Central memory CD8-positive, alpha-beta T cell (primary cell): ENCODE measurements at regions not wholly inside any gene's neighbourhood (a gene's known extent, or its start where the extent isn't known, plus 50 kb on each side); places are given as distances from the start of the nearest gene placed in this dataset.
"Not testable (repeated sequence)": the region's sequence is repeated elsewhere in the genome, so short reads cannot be mapped to it uniquely, and the experiment has no call there.

Experiments used
- ATAC-seq: fragments of 150-1000 bp; cut with Tn5 transposase; replicated peaks from 2 replicates; pipeline ENCODE4 v1.10.0; 2022; ENCODE audit warnings: mild to moderate bottlenecking, moderate FRiP score, moderate number of reproducible peaks; ENCODE audit not compliant: poor library complexity, severe bottlenecking; ENCODE audit errors: extremely low read depth
- DNase-seq, 2 donors: peaks; one replicate each; pipeline ENCODE4 v3.0.0; 2021; ENCODE audit warnings: low spot score in 2 of 2
- H3K27ac Mint-ChIP-seq: one replicate; pipeline ENCODE4 v1.8.0; 2022; ENCODE audit warnings: low read depth, mild to moderate bottlenecking, moderate library complexity, mixed read lengths
- H3K27me3 Mint-ChIP-seq: one replicate; pipeline ENCODE4 v1.8.0; 2022; ENCODE audit warnings: mixed read lengths
- H3K36me3 Mint-ChIP-seq: one replicate; pipeline ENCODE4 v1.8.0; 2022; ENCODE audit warnings: mild to moderate bottlenecking, moderate library complexity, mixed read lengths; ENCODE audit not compliant: insufficient read depth
- H3K4me1 Mint-ChIP-seq: one replicate; pipeline ENCODE4 v1.8.0; 2022; ENCODE audit warnings: mixed read lengths
- H3K4me3 Mint-ChIP-seq: one replicate; pipeline ENCODE4 v1.8.0; 2022; ENCODE audit warnings: mild to moderate bottlenecking, moderate library complexity, mixed read lengths
- H3K9me3 Mint-ChIP-seq: one replicate; pipeline ENCODE4 v1.8.0; 2022; ENCODE audit warnings: mixed read lengths

DNA sequence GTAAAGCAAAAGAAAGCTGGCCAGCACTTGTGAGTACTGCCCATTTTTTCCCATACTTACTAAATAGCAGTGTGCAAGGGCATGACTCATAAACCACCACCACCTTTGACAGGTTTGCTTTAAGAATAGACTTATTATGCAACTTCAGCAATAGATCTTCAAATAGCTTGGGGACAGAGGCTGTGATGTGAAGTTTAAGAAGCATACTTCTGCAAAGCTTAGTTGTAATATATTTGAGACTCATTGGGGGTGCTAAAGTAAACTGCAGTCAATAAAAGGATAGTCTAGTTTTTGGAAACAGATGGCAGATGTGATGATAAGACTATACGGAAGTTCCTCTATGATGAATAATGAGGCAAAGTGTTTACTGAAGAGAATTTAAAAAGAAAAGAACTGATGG lies 210.0 kb downstream of the PLA2G4A start:
- Mint-ChIP-seq H3K27me3 (no peaks in the 10 kb centered on the region), H3K27ac (no peak overlapping the region), H3K9me3 (peaks cover 5% of the 10 kb centered on the region), H3K36me3 (peaks cover 3% of the 10 kb centered on the region), H3K4me1 (no peaks in the 10 kb centered on the region), H3K4me3 (no peak overlapping the region)
- ATAC-seq (no peak), DNase-seq (no peak)

DNA sequence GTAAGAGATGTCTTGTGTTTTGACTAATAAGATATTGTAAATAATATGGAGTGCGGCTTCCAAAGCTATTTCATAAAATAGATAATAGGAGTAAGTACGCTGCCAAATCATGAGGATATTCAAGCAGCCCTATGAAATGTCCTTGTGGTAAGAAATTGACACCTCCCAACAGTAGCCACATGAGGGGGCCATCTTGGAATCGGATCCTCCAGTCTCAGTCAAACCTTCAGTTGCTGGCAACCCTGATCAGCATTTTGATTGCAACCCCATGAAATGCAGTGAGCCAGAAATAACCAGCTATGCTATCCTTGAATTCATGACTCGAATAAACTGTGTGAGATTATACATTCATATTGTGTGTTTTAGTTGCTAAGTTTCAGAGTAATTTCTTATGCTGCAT lies 212.4 kb downstream of the PLA2G4A start:
- peaks cover 5% of the 10 kb centered on the region for H3K9me3 Mint-ChIP-seq
- H3K27me3 Mint-ChIP-seq, result no peaks in the 10 kb centered on the region
- H3K36me3 Mint-ChIP-seq, result peaks cover 3% of the 10 kb centered on the region
- no peak for DNase-seq
- H3K4me3 Mint-ChIP-seq, result no peak overlapping the region
- no peak for ATAC-seq
- H3K4me1 Mint-ChIP-seq, result no peaks in the 10 kb centered on the region
- H3K27ac Mint-ChIP-seq, result no peak overlapping the region

GRCh38 chr1:187042538-187042937 lies 213.8 kb downstream of the PLA2G4A start:
- Mint-ChIP-seq H3K27ac (no peak overlapping the region), H3K9me3 (peaks cover 5% of the 10 kb centered on the region), H3K36me3 (peaks cover 3% of the 10 kb centered on the region), H3K27me3 (no peaks in the 10 kb centered on the region), H3K4me3 (no peak overlapping the region), H3K4me1 (no peaks in the 10 kb centered on the region)
- ATAC-seq, result no peak
- no peak for DNase-seq

DNA sequence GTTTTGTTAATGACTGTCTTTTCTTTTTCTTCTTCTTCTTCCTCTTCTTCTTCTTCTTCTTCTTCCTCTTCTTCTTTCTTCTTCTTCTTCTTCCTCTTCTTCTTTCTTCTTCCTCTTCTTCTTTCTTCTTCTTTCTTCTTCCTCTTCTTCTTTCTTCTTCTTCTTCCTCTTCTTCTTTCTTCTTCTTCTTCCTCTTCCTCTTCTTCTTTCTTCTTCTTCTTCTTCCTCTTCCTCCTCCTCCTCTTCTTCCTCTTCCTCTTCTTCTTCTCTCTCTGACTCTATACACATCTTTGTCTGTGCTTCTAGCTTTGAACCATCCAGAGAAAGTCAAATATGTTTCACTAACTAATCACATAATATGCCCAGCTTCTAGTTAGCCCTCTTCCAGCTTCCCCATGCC lies 214.7 kb downstream of the PLA2G4A start:
- not testable (repeated sequence) for H3K4me1 Mint-ChIP-seq, H3K36me3 Mint-ChIP-seq, H3K4me3 Mint-ChIP-seq, H3K9me3 Mint-ChIP-seq, ATAC-seq, H3K27ac Mint-ChIP-seq, DNase-seq, H3K27me3 Mint-ChIP-seq

DNA sequence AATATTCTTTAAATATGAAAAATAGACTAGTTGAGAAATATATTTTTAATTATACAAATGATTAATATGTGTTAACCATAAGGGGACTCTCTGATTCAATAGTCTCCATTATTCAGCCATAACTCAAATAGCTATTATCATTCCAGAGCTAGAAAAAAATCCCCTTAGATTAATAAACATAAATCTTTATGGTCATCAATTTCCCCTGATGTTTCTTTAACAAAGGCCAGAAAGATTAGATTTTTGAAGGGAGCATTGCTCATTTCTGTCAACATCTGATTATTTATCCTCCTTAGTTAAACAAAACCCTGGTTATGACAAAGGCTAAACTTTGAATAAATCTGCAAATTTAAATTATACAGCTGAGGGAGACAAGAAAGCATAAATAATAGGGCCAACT lies 215.7 kb downstream of the PLA2G4A start:
- Mint-ChIP-seq H3K4me1 (no peaks in the 10 kb centered on the region), H3K27me3 (no peaks in the 10 kb centered on the region)
- DNase-seq, result no peak

GRCh38 chr1:187045371-187045770 lies 216.6 kb downstream of the PLA2G4A start:
- Mint-ChIP-seq H3K4me3 (no peak overlapping the region), H3K4me1 (no peaks in the 10 kb centered on the region), H3K9me3 (peaks cover 5% of the 10 kb centered on the region), H3K36me3 (peaks cover 3% of the 10 kb centered on the region), H3K27me3 (no peaks in the 10 kb centered on the region), H3K27ac (no peak overlapping the region)
- ATAC-seq (no peak), DNase-seq (no peak)

More for the DNA sequence above, 215.7 kb downstream of the PLA2G4A start:
- Mint-ChIP-seq H3K36me3 (peaks cover 3% of the 10 kb centered on the region), H3K9me3 (peaks cover 5% of the 10 kb centered on the region), H3K27ac (no peak overlapping the region), H3K4me3 (no peak overlapping the region)
- ATAC-seq, result no peak

GRCh38 chr1:187046293-187046692 lies 217.5 kb downstream of the PLA2G4A start:
- Mint-ChIP-seq H3K9me3 (peaks cover 5% of the 10 kb centered on the region), H3K27ac (no peak overlapping the region), H3K27me3 (no peaks in the 10 kb centered on the region), H3K36me3 (peaks cover 3% of the 10 kb centered on the region), H3K4me3 (no peak overlapping the region), H3K4me1 (no peaks in the 10 kb centered on the region)
- no peak for ATAC-seq
- no peak for DNase-seq

GRCh38 chr1:187047298-187047697 lies 218.5 kb downstream of the PLA2G4A start:
- Mint-ChIP-seq H3K36me3 (no peaks in the 10 kb centered on the region), H3K27me3 (no peaks in the 10 kb centered on the region), H3K9me3 (peaks cover 5% of the 10 kb centered on the region), H3K4me3 (no peak overlapping the region), H3K4me1 (no peaks in the 10 kb centered on the region), H3K27ac (no peak overlapping the region)
- ATAC-seq, result no peak
- no peak for DNase-seq

DNA sequence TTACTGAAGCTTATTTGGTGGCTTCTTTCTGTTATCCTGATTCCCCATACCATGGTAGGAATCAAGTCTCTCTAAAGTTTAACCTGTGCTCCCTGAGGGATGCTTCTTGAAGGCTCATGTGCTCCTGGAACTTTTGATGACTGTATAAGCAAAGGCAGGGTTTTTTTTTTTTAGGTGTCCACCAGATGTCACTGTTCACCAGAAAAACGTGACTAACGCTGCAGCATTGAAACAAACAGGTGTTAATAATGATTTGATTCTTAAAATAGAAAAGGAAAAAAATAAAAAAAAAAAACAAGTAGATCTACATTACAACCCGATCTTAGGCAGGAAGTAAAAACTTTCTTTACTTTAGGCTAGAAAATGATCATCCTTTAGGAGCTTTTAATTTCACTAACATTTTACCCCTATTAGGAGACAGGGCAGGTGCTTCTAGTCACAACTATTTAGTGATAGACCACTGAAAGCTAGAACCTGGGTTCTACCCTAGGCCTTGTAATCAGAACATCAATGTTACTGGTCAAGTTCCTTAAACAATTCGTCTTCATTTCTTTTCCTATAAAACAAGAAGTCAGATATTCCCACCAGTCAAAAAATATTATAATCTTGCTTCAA lies 223.0 kb downstream of the PLA2G4A start:
- no peaks in the 10 kb centered on the region for H3K9me3 Mint-ChIP-seq
- H3K4me1 Mint-ChIP-seq, result no peaks in the 10 kb centered on the region
- H3K4me3 Mint-ChIP-seq, result no peak overlapping the region
- no peaks in the 10 kb centered on the region for H3K36me3 Mint-ChIP-seq
- DNase-seq (no peak), ATAC-seq (no peak)
- H3K27ac Mint-ChIP-seq, result no peak overlapping the region
- H3K27me3 Mint-ChIP-seq, result no peaks in the 10 kb centered on the region

DNA sequence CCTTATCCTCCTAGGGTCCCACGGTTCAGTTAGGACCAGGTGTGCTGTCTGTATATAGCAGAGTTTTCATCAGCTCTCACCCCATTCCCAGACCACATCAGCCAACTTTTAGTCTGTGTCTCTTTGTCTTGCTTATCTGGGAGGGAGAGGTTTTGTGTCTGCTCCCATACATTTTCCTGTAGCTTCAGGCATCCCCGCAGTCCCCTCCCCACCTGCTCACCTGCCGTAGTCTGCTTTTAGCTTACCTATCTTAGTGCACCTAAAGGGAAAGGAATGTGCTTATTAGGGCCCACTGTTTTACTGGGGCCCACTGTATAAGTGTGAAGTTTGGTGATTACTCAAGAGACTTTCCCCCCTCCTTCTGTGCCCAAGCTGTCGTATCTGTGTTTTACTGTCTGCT lies 225.1 kb downstream of the PLA2G4A start:
- Mint-ChIP-seq H3K4me1 (no peaks in the 10 kb centered on the region), H3K36me3 (no peaks in the 10 kb centered on the region), H3K27me3 (no peaks in the 10 kb centered on the region), H3K27ac (no peak overlapping the region), H3K9me3 (no peaks in the 10 kb centered on the region), H3K4me3 (no peak overlapping the region)
- no peak for DNase-seq
- ATAC-seq, result no peak

- Mint-ChIP-seq H3K4me1 (no peaks in the 10 kb centered on the region), H3K4me3 (no peak overlapping the region), H3K9me3 (no peaks in the 10 kb centered on the region), H3K27ac (no peak overlapping the region), H3K27me3 (no peaks in the 10 kb centered on the region), H3K36me3 (no peaks in the 10 kb centered on the region)
- DNase-seq (no peak), ATAC-seq (no peak)
These were observed 226.4 kb downstream of the PLA2G4A start for GRCh38 chr1:187054862-187055757.

- ATAC-seq, result no peak
- no peaks in the 10 kb centered on the region for H3K36me3 Mint-ChIP-seq
- peaks cover 6% of the 10 kb centered on the region for H3K9me3 Mint-ChIP-seq
- H3K4me1 Mint-ChIP-seq, result no peaks in the 10 kb centered on the region
- H3K4me3 Mint-ChIP-seq, result no peak overlapping the region
- DNase-seq, result no peak
- H3K27me3 Mint-ChIP-seq, result no peaks in the 10 kb centered on the region
- no peak overlapping the region for H3K27ac Mint-ChIP-seq
These were observed 234.5 kb downstream of the PLA2G4A start for GRCh38 chr1:187063271-187063670.

DNA sequence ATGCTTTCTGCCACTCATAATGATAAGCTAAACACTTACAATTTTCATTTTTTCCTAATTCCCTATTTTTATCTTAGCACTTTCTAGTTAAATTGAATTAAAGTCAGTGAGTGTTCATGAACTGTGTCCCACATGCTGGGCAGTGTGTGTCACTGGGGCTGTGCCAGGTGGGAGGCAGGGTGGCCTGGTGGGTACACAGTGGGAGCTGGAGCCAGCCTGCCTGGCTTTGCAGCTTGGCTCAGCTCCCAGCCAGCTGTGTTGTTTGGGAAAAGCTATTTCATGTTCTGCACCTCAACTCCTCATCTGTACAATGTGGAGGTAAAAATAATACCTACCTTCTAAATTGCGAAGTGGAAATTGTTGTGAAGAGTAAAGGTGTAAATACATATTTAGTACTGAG lies 238.4 kb downstream of the PLA2G4A start:
- Mint-ChIP-seq H3K36me3 (no peaks in the 10 kb centered on the region), H3K9me3 (no peaks in the 10 kb centered on the region), H3K4me3 (no peak overlapping the region), H3K27ac (no peak overlapping the region), H3K4me1 (no peaks in the 10 kb centered on the region), H3K27me3 (no peaks in the 10 kb centered on the region)
- no peak for DNase-seq
- ATAC-seq, result no peak
